HL-60 (cell line): ENCODE measurements at regions not wholly inside any gene's neighbourhood (a gene's known extent, or its start where the extent isn't known, plus 50 kb on each side); places are given as distances from the start of the nearest gene placed in this dataset.

Experiments
- DNase-seq, 2 experiments: peaks; one replicate each; pipeline ENCODE4 v3.0.0-alpha.2; 2010 to 2020; ENCODE audit warnings: low read depth in 1 of 2, low spot score in 1 of 2
- H3K27ac ChIP-seq: fragments of 250-450 bp; sonication (Bioruptor Pico); replicated peaks from 2 replicates; pipeline ENCODE4 v1.5.1; 2020; ENCODE audit warnings: mild to moderate bottlenecking, moderate library complexity
- H3K27me3 ChIP-seq: fragments of 250-450 bp; sonication (Bioruptor Pico); 2 replicates; pipeline ENCODE4 v1.5.1; 2021; ENCODE audit warnings: mild to moderate bottlenecking, moderate library complexity; ENCODE audit not compliant: insufficient read depth, poor library complexity, severe bottlenecking
- H3K4me3 ChIP-seq: replicated peaks from 2 replicates; pipeline ENCODE4 v1.5.1; 2011; ENCODE audit warnings: mild to moderate bottlenecking, control low read depth, low read length; ENCODE audit not compliant: insufficient read depth
- GABPA ChIP-seq: IDR thresholded peaks from 2 replicates; pipeline ENCODE4 v1.6.1; 2012; ENCODE audit warnings: low read depth
- POLR2AphosphoS5 ChIP-seq: IDR thresholded peaks from 2 replicates; pipeline ENCODE4 v1.6.1; 2012; ENCODE audit warnings: low read depth
- REST ChIP-seq: IDR thresholded peaks from 2 replicates; pipeline ENCODE4 v1.6.1; 2012; ENCODE audit warnings: low read depth; ENCODE audit not compliant: insufficient replicate concordance
- SPI1 ChIP-seq: IDR thresholded peaks from 2 replicates; pipeline ENCODE4 v1.6.1; 2012; ENCODE audit warnings: low read depth, mild to moderate bottlenecking, borderline replicate concordance
- TF ChIP-seq, protein P1 (sequence below): IDR thresholded peaks from one replicate; pipeline ENCODE4 v1.5.1; 2011; ENCODE audit warnings: low read length, control low read depth, inconsistent platforms; ENCODE audit not compliant: insufficient read depth

GRCh38 chr2:64841461-64841860 is 147.7 kb upstream of the SLC1A4 start:
- Histone ChIP-seq H3K4me3 (no peak overlapping the region), H3K27me3 (no peaks in the 10 kb centered on the region), H3K27ac (peak overlapping the region; percentile 98)
- DNase-seq: peak in 1 of 2 experiments; percentile 81
- peak; percentile 17; the same call in 1 of the 2 replicates for TF ChIP-seq SPI1
- no peak for TF ChIP-seq POLR2AphosphoS5

DNA sequence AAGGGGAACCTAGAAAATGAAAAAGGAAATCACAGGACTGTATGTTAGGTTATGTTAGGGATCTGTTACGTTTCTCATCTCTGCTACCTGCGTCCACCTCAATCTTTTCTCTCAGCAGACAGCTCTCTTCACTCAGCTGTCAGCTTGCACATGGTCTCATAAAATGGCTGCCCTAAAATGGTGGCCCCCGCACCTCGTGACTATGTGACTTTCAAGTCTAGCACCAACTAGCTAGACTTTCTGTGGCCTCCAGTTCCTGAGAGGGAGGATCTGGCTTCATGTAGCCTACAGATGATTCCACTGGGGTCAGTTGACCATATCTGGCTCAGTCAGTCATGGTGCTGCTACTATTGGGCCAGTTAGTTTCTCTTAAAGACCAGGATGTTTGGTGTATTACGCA is 147.2 kb upstream of the SLC1A4 start:
- DNase-seq: peak in 1 of 2 experiments; percentile 38
- Histone ChIP-seq H3K4me3 (no peak overlapping the region), H3K27me3 (no peaks in the 10 kb centered on the region), H3K27ac (peak overlapping the region; percentile 98)
- TF ChIP-seq POLR2AphosphoS5: no peak; the same call in 1 of the 2 replicates
- TF ChIP-seq REST: no peak
- no peak for TF ChIP-seq SPI1
- TF ChIP-seq, protein P1, sequence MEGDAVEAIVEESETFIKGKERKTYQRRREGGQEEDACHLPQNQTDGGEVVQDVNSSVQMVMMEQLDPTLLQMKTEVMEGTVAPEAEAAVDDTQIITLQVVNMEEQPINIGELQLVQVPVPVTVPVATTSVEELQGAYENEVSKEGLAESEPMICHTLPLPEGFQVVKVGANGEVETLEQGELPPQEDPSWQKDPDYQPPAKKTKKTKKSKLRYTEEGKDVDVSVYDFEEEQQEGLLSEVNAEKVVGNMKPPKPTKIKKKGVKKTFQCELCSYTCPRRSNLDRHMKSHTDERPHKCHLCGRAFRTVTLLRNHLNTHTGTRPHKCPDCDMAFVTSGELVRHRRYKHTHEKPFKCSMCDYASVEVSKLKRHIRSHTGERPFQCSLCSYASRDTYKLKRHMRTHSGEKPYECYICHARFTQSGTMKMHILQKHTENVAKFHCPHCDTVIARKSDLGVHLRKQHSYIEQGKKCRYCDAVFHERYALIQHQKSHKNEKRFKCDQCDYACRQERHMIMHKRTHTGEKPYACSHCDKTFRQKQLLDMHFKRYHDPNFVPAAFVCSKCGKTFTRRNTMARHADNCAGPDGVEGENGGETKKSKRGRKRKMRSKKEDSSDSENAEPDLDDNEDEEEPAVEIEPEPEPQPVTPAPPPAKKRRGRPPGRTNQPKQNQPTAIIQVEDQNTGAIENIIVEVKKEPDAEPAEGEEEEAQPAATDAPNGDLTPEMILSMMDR: no peak
- no peak for TF ChIP-seq GABPA

GRCh38 chr2:64844087-64844486 is 145.1 kb upstream of the SLC1A4 start:
- DNase-seq: no peak
- Histone ChIP-seq H3K27ac (peak overlapping the region; percentile 14; the same call in 1 of the 2 replicates), H3K4me3 (no peak overlapping the region), H3K27me3 (no peaks in the 10 kb centered on the region)
- TF ChIP-seq REST: no peak
- TF ChIP-seq POLR2AphosphoS5: no peak
- no peak for TF ChIP-seq SPI1
- TF ChIP-seq GABPA: no peak
- TF ChIP-seq, protein P1: no peak

- Histone ChIP-seq H3K27me3 (no peaks in the 10 kb centered on the region), H3K4me3 (no peak overlapping the region), H3K27ac (peak overlapping the region; percentile 55)
- TF ChIP-seq POLR2AphosphoS5 (no peak), SPI1 (no peak), GABPA (no peak), REST (no peak)
- TF ChIP-seq, protein P1: no peak
- DNase-seq: no peak
Observed at GRCh38 chr2:64845273-64845905, 143.8 kb upstream of the SLC1A4 start.
